SK-N-SH treated with all-trans-retinoic acid at 6 μM for 48 hours (cell line): ENCODE measurements at regions not wholly inside any gene's neighbourhood (a gene's known extent, or its start where the extent isn't known, plus 50 kb on each side); places are given as distances from the start of the nearest gene placed in this dataset.

ENCODE experiments used
- OSR1 ChIP-seq: fragments of 250-450 bp; sonication (Bioruptor Pico); IDR thresholded peaks from 2 replicates; pipeline ENCODE4 v1.8.0; 2022; ENCODE audit warnings: moderate library complexity, mild to moderate bottlenecking, inconsistent platforms
- TF ChIP-seq, protein P1 (sequence below): fragments of 250-450 bp; sonication (Bioruptor Pico); IDR thresholded peaks from 2 replicates; pipeline ENCODE4 v1.5.1; 2020; ENCODE audit warnings: low read depth, mild to moderate bottlenecking, moderate library complexity

DNA sequence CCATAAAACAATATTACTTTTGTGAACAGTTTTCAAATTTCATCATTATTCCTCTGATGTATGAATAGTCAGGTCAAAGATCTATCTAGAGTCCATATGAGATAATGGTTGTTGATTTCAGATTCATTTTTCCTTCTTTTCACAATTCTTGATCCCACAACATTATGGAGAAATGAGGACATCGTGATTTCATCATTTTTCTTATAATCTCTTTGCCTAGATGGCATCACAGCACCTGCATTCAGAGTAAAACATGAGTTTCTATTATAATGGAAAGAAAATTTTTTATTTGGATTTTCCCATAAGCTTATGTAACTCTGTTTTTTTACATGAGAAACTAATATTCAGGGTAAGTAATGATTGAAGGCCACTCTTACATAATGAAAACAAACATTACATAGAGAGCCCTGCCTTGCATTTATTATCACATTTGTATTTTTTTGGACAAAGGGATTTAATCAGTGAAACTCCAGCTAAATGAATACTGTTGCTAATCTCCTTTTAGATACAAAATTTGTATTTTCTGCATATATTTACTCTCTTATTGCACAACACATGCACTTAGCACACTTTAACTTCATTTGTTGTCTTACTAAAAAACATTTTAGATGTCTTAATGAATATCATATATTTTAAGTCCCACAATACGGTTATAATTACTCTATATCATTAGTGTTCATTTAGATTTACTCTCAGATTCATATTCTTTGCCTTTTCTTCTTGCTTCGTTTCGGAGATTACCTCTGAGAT lies 188.4 kb upstream of the KYNU start:
- TF ChIP-seq, protein P1, sequence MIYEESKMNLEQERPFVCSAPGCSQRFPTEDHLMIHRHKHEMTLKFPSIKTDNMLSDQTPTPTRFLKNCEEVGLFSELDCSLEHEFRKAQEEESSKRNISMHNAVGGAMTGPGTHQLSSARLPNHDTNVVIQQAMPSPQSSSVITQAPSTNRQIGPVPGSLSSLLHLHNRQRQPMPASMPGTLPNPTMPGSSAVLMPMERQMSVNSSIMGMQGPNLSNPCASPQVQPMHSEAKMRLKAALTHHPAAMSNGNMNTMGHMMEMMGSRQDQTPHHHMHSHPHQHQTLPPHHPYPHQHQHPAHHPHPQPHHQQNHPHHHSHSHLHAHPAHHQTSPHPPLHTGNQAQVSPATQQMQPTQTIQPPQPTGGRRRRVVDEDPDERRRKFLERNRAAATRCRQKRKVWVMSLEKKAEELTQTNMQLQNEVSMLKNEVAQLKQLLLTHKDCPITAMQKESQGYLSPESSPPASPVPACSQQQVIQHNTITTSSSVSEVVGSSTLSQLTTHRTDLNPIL (CRISPR knock-in tag): no peak
- no peak for TF ChIP-seq OSR1 (CRISPR knock-in tag)
